ENCODE measurements at regions not wholly inside any gene's neighbourhood (a gene's known extent, or its start where the extent isn't known, plus 50 kb on each side); places are given as distances from the start of the nearest gene placed in this dataset.

DNA sequence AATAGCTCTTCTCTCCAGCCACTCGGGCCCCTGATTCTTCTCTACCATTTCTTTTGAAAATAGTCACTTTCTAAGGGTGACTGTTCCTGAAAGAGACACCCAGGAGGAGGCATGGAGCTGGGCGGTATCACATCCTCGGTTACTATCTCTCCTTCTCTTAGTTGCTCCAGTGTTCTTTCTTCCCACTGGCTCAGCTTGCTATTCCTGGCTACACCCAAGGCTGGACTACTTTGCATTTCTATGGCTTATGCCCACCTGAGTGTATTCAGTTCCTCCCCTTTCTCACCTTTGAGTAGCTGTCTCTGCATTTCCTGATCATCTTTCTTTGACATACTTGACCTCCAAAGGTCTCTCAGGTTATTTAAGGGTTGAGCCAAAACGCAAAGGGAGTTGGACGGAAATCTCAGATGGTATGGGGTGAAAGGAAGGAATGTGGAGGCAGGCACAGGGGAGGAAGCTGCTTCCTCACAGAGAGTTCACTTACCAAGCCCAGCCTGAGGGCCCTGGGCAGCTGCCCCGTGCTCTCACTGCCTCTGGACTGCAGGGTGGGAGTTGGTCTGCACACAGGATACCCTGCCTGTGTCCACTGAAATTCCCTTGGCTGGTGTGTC lies 155.7 kb downstream of the SNX19 start:
- H3K4me3 ChIP-seq, result no peak overlapping the region
- TF ChIP-seq, protein P1, sequence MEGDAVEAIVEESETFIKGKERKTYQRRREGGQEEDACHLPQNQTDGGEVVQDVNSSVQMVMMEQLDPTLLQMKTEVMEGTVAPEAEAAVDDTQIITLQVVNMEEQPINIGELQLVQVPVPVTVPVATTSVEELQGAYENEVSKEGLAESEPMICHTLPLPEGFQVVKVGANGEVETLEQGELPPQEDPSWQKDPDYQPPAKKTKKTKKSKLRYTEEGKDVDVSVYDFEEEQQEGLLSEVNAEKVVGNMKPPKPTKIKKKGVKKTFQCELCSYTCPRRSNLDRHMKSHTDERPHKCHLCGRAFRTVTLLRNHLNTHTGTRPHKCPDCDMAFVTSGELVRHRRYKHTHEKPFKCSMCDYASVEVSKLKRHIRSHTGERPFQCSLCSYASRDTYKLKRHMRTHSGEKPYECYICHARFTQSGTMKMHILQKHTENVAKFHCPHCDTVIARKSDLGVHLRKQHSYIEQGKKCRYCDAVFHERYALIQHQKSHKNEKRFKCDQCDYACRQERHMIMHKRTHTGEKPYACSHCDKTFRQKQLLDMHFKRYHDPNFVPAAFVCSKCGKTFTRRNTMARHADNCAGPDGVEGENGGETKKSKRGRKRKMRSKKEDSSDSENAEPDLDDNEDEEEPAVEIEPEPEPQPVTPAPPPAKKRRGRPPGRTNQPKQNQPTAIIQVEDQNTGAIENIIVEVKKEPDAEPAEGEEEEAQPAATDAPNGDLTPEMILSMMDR (IDR thresholded peaks at IDR 0.05), result no peak
- DNase-seq (ENCODE audit: low spot score), result no peak
- H3K27ac ChIP-seq, result no peak overlapping the region

DNA sequence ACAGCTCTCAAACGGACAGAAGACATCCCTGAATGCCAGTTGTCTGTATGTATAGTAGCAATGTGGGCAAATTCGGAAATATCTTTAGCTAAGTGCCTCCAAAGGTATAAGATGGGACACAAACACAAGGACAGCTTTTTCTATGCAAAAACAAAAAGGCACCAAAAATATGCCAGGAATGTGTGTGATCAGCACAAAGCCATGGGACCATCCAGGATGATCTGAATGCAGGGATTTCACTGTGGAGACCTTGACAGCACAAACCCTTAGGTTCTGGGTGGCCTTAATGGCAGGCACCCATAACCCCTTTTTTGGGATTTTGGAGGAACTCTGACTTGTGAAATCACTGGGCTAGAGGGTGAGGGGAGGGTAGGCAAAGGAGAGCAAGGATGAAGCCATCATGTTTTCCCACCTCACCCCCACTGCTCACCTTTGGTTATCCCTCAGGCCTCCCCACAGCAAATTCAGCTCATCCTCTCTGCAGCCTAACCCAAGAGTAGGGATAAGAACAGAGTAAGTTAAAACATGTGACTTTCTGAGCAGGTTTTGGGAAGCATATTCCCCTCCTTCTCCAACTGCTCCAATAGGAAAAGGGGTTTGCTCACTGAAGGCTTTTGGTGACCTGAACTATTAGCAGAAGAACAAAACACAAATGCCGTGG lies 154.6 kb downstream of the SNX19 start:
- no peak overlapping the region for H3K4me3 ChIP-seq
- TF ChIP-seq, protein P1 (IDR thresholded peaks at IDR 0.05), result no peak
- peak; percentile 28 for DNase-seq (ENCODE audit: low spot score)
- H3K27ac ChIP-seq, result no peak overlapping the region

DNA sequence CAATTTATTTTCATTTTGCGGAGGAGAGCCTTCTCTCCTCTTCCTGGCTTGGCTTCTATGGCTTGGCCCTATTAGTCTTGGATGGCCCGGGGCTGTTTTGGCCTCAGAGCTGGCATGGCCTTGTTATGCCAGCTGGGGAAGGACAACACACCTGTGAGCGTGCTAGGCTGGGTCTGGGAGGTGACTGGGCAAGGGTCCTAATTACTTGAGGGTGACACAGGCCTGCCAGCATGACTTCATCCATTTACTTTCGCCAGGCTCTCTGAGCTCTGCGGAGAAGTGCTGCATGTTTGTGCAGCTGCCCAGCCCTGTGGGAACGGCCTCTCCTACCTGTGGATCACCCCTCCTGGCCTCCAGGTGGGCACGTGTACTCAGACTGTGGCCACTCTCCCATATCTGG lies 153.6 kb downstream of the SNX19 start:
- peak; percentile 53 for DNase-seq (ENCODE audit: low spot score)
- TF ChIP-seq, protein P1 (IDR thresholded peaks at IDR 0.05), result no peak

DNA sequence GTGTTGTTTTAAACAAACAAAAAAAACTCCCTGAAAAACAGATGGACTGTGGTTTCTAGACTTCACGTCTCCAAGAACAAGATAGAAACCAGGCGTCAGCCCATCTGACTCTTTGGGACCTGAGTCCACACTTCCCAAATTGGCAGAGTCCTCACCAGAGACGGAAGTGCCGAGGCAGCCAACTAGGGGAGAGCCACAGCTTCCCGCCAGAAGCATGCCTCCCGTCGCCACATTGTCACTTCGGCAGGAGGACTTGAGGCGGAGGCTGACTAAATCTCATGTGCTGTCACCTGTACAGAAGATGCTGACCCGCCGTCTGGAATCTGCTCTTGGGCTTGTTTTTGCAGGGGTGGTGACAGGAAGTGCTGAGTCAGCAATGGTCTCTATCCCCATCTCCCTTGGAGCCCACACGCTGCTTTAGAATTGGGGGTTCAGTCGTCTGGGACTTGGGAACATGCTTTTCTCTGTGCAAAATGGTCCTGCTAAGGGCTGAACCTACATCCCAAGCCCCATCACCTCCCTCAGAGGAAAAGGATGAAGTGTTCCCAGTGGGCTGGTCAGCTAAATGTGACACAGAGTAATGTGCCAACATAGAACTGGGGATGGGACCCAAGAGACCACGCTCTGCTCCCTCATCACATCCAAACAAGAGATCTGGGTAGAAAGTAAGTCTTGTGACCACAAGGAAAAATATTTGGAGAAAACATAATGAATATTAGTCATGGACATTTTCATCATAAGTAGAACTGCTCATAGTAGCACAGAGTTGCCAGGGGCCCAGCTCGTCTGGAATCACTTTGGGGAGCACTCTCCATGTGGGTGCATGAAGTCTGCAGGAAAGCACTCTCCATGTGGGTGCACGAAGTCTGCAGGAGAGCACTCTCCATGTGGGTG lies 152.9 kb downstream of the SNX19 start:
- Histone ChIP-seq H3K4me3 (no peak overlapping the region), H3K27ac (no peak overlapping the region)
- DNase-seq (ENCODE audit: low spot score), result peak; percentile 71
- TF ChIP-seq, protein P1 (IDR thresholded peaks at IDR 0.05), result no peak

More for the DNA sequence above, 153.6 kb downstream of the SNX19 start:
- Histone ChIP-seq H3K4me3 (no peak overlapping the region), H3K27ac (no peak overlapping the region)

DNA sequence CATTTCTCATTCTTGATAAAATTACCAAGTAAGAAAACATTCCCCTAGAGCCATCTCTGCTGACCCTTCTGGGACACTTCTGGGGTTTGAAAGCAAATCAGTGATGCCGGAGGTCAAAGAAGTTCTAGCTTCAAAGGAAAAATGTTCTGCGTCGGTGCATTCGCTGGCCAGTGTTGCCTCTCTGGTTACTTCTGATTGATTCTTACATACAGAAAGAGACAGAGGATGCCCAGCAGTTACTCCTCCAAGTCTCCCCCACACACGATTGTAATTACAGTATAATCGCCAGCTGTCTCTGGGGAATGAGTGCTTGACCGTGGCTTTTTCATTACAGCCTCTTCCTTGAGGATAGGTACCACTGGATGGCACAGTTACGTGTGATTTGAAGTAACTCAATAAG lies 150.9 kb downstream of the SNX19 start:
- peak; percentile 29 for DNase-seq (ENCODE audit: low spot score)
- TF ChIP-seq, protein P1 (IDR thresholded peaks at IDR 0.05), result no peak
- Histone ChIP-seq H3K27ac (no peak overlapping the region), H3K4me3 (no peak overlapping the region)

DNA sequence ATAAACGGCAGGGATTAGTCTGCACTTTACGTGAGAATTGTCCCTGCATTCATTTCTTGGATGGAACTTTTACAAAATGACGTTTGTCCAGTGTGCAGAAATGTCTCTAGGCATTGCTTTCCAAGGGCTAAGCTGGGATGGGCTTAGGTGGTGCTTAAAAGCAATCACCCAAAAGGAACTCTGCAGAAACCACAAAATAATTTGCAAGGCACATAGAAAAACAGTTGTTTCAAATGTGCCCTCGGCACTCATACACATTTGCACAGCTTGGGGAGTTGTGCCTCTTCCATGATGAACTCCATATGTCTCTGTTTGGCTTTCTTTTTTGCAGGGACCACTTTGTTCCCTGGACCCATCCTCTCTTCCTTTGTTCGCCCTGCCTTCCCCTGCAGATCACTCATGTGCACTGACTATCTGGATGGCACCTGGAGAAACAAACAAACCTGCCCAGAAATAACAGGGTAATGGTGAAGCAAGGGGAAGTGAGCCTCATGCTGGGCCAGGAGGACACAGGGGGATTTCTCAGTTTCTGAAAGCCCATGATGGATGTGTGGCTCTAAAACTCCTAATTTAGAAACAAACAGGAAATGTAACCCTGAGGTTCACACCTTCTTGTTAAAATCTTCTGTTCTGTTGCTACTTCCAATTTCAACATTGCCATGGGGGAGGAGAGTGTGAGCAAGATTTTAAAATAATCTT lies 150.2 kb downstream of the SNX19 start:
- Histone ChIP-seq H3K27ac (no peak overlapping the region), H3K4me3 (no peak overlapping the region)
- peak; percentile 19 for DNase-seq (ENCODE audit: low spot score)
- TF ChIP-seq, protein P1 (IDR thresholded peaks at IDR 0.05), result no peak
